Epithelial cell of esophagus (primary cell): ENCODE measurements at regions not wholly inside any gene's neighbourhood (a gene's known extent, or its start where the extent isn't known, plus 50 kb on each side); places are given as distances from the start of the nearest gene placed in this dataset.

Experiments used
- DNase-seq: peaks from one replicate; pipeline ENCODE4 v3.0.0; 2010; ENCODE audit warnings: low read depth
- H3K4me3 ChIP-seq: 2 replicates; pipeline ENCODE4 v1.5.1; 2011; ENCODE audit warnings: mild to moderate bottlenecking, low read length, control low read depth
- CTCF ChIP-seq: IDR thresholded peaks from 2 replicates; pipeline ENCODE4 v1.5.1; 2011; ENCODE audit warnings: low read depth, mild to moderate bottlenecking, low read length, control low read depth, inconsistent platforms; ENCODE audit not compliant: insufficient read depth; ENCODE audit errors: missing control alignments

GRCh38 chr11:8330404-8330803 is 66.7 kb upstream of the LMO1 start:
- no peak overlapping the region for H3K4me3 ChIP-seq
- DNase-seq: no peak
- no peak for TF ChIP-seq CTCF

- H3K4me3 ChIP-seq: no peak overlapping the region
- DNase-seq: no peak
- TF ChIP-seq CTCF: no peak
Observed at GRCh38 chr11:8329847-8330361, 66.2 kb upstream of the LMO1 start.

- no peak for DNase-seq
- H3K4me3 ChIP-seq: no peak overlapping the region
- no peak for TF ChIP-seq CTCF
Observed at GRCh38 chr11:8329336-8329735, 65.7 kb upstream of the LMO1 start.

- peak; percentile 91 for DNase-seq
- peak; percentile 92 for TF ChIP-seq CTCF
- H3K4me3 ChIP-seq: no peak overlapping the region
Observed at GRCh38 chr11:8328848-8329330, 65.2 kb upstream of the LMO1 start.

GRCh38 chr11:8328231-8328794 is 64.6 kb upstream of the LMO1 start:
- no peak for DNase-seq
- no peak for TF ChIP-seq CTCF

GRCh38 chr11:8327761-8328192 is 64.1 kb upstream of the LMO1 start:
- no peak overlapping the region for H3K4me3 ChIP-seq
- DNase-seq: peak; percentile 6
- no peak for TF ChIP-seq CTCF

More at GRCh38 chr11:8328231-8328794, 64.6 kb upstream of the LMO1 start:
- no peak overlapping the region for H3K4me3 ChIP-seq

- no peak overlapping the region for H3K4me3 ChIP-seq
- no peak for DNase-seq
- no peak for TF ChIP-seq CTCF
Observed at GRCh38 chr11:8326337-8326736, 62.7 kb upstream of the LMO1 start.
